Femur (tissue), 1 donor: ENCODE measurements at regions not wholly inside any gene's neighbourhood (a gene's known extent, or its start where the extent isn't known, plus 50 kb on each side); places are given as distances from the start of the nearest gene placed in this dataset.

ENCODE experiments used
- DNase-seq: peaks from one replicate; pipeline ENCODE4 v3.0.0-alpha.2; 2017

GRCh38 chr6:144695858-144696533, 410.9 kb downstream of the UTRN start:
- no peak for DNase-seq

GRCh38 chr6:144696610-144697368, 411.7 kb downstream of the UTRN start:
- no peak for DNase-seq

- no peak for DNase-seq
These were observed 412.2 kb downstream of the UTRN start for GRCh38 chr6:144697369-144697760.

GRCh38 chr6:144697801-144698200, 412.7 kb downstream of the UTRN start:
- no peak for DNase-seq

- no peak for DNase-seq
These were observed 417.6 kb downstream of the UTRN start for GRCh38 chr6:144702781-144703180.

GRCh38 chr6:144710207-144710606, 425.1 kb downstream of the UTRN start:
- no peak for DNase-seq

- DNase-seq: no peak
These were observed 426.5 kb downstream of the UTRN start for GRCh38 chr6:144711661-144712060.

GRCh38 chr6:144712541-144712940, 427.4 kb downstream of the UTRN start:
- no peak for DNase-seq

DNA sequence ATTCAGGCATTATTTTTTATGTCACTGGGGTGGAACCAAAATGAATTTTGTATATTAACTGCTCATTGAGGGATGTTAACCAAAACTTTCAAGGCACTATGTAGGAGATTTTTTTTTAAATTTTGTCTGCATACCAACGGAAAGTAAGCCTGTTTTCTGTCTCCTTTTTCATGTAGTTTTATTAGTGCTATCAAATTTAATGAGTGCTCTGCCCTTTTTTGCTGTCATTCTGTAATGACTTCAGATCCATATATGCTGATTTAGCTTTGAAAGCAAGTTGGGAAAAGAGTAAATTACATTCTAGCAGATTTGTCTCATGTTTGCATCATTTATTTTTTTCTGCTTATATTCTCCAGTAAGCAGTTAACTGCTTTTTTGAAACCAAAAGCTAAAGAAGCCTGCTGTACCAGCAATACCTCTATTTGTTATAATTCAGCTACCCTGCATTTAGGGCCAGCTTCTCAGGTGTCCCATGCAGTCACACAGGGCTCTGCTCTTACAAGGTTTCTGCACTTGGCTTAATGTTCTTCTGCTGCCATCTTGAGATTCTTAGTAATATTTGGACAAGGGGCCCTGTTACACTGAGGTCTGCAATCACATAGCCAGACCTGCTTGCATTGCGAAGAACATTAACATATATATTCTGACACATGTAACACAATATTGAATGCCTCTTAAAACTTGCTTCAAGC, 429.0 kb downstream of the UTRN start:
- DNase-seq: no peak

GRCh38 chr6:144715344-144715743, 430.2 kb downstream of the UTRN start:
- DNase-seq: no peak

- no peak for DNase-seq
These were observed 433.3 kb downstream of the UTRN start for GRCh38 chr6:144718431-144718830.

- no peak for DNase-seq
These were observed 436.1 kb downstream of the UTRN start for GRCh38 chr6:144721232-144721631.

DNA sequence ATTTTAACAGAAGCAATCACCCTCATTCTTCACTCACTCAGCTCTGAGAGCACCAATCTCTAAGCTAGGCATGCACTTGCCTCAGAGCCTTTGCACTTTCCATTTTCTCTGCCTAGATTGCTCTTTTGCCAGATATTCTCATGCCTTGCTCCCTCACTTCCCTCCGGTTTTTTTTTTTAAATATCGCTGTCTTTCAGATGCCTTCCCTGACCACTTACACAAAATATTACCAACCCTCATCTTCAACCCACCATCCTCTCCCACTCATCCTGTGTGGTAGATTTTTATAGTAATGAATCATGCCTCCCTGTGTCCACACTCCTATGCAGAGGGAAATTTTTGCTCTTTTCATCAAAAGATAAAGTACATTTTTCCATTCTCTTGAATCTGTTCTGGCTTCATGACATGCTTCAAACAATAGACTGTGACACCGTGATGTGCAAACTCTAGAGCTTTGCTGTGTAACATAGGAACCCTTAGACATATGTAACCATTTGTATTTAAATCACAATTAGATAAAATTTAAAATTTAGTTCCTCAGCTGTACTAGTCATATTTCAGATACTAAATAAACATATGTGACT, 437.1 kb downstream of the UTRN start:
- DNase-seq: no peak

GRCh38 chr6:144722925-144723324, 437.8 kb downstream of the UTRN start:
- DNase-seq: no peak

DNA sequence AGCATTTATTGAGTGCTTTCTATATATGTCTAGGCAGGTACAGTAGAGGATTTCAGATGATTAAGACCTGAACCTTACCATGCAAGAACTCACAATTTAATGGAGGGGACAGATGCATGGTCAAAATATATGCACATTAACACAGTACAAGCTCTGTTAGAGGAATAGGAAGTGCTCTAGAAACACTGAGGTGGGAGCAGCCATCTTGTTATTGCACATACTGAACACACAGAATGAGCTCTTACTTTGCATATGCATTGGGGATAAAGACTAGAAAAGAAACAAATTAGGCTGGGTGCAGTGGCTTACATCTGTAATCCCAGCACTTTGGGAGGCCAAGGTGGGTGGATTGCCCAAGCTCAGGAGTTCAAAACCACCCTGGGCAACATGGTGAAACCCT, 438.3 kb downstream of the UTRN start:
- no peak for DNase-seq

GRCh38 chr6:144724818-144725217, 439.7 kb downstream of the UTRN start:
- DNase-seq: no peak

- no peak for DNase-seq
These were observed 440.8 kb downstream of the UTRN start for GRCh38 chr6:144725736-144726522.

GRCh38 chr6:144728804-144729203, 443.7 kb downstream of the UTRN start:
- no peak for DNase-seq

DNA sequence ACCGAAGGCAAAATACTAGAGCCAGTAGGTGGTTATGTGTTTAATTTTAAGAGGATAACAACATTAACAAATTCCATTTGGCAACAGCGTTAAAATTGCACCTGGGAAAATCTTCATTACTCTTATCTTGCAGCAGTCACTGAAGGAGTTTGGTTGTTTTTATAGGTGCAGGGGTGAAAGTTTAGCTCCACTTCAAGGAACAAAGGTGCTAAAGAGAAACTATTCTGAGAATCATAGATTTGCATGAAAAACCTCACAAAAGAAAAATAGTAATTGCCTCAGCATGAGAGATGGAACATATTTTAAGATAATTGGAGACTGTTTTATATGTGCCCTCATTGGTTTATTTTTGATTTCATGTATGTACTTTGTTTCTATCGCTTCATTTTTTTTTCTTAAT, 444.4 kb downstream of the UTRN start:
- no peak for DNase-seq

GRCh38 chr6:144730088-144730645, 445.0 kb downstream of the UTRN start:
- no peak for DNase-seq

GRCh38 chr6:144731229-144731628, 446.1 kb downstream of the UTRN start:
- no peak for DNase-seq

DNA sequence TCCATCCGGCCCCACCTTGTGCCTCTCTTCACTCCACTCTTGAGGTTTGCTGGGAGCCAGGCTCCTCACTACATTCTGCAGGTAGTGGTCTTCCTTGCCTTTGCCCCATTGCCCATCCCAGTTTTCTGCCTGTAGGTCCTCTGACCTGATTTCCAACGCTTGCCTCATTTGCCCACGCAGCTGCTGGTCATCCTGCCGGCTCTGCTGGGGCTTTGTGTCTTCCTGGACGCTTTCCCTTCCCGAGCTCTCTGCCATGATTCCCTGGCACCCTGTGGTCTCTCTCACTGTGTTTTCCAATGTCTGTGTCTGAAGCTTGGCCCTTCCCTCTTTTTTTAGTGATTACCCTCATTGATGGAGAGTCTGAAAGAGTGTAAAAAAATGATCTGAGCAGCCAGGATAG, 451.6 kb downstream of the UTRN start:
- DNase-seq: no peak
